ENCODE measurements at regions not wholly inside any gene's neighbourhood (a gene's known extent, or its start where the extent isn't known, plus 50 kb on each side); places are given as distances from the start of the nearest gene placed in this dataset.

DNA sequence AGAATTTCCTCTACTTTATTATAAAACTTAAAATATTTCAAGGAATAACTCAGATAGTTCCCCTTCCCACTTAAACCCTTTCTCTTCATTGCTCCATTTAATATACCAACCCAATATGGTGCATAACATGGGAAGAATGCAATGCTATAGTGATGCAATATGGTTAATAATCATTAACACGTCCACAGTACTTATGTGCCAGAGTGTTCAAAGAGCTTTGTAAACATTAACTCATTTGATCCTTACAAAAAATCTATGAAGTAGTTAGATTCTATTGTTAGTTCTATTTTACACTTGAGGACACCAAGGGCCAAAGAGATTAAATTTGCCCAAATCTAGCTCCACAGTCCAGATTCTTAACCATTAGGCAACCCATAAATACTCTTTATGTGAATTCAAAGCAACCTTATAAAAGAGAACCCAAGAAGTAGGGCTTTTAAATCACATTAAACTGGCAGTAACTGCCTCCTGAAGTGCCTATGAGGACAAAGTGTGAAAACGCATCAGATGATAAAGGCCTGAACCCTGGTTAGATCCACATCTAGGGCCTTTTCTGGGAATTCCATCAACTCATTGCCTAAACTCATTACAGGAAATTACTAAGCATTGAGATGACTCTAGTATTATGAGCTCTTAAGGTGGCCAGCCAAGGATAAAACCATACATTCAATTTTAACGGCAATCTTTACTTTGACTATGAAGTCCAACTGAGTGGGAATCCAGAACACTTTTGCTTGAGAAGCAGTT lies 94.3 kb downstream of the AREG start:
- WGBS, 2 donors, result 53 to 57% methylated on average over 3 of the region's 3 CpGs
- H3K9me3 ChIP-seq, result no peaks in the 10 kb centered on the region
- intact Hi-C loops (cut with DNase I), result loop anchor here (10.0 kb wide), 1 partner anchor 164 kb away; no protein-coding TSS in a partner anchor
- no peaks in the 10 kb centered on the region for H3K36me3 ChIP-seq
- no peak for TF ChIP-seq POLR2A (IDR thresholded peaks at IDR 0.05)
- TF ChIP-seq, protein P1, sequence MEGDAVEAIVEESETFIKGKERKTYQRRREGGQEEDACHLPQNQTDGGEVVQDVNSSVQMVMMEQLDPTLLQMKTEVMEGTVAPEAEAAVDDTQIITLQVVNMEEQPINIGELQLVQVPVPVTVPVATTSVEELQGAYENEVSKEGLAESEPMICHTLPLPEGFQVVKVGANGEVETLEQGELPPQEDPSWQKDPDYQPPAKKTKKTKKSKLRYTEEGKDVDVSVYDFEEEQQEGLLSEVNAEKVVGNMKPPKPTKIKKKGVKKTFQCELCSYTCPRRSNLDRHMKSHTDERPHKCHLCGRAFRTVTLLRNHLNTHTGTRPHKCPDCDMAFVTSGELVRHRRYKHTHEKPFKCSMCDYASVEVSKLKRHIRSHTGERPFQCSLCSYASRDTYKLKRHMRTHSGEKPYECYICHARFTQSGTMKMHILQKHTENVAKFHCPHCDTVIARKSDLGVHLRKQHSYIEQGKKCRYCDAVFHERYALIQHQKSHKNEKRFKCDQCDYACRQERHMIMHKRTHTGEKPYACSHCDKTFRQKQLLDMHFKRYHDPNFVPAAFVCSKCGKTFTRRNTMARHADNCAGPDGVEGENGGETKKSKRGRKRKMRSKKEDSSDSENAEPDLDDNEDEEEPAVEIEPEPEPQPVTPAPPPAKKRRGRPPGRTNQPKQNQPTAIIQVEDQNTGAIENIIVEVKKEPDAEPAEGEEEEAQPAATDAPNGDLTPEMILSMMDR (IDR thresholded peaks at IDR 0.05), result no peak
- H3K27ac ChIP-seq, result no peak overlapping the region
- H3K4me3 ChIP-seq, result no peak overlapping the region
- no peak for DNase-seq
- H3K4me1 ChIP-seq, result peaks cover 0 to 15% (median 0%) of the 10 kb centered on the region in 3 donors
- no peaks in the 10 kb centered on the region for H3K27me3 ChIP-seq

GRCh38 chr4:74540193-74540592 lies 95.3 kb downstream of the AREG start:
- Histone ChIP-seq H3K36me3 (no peaks in the 10 kb centered on the region), H3K4me3 (no peak overlapping the region), H3K4me1 (peaks cover 0 to 25% (median 0%) of the 10 kb centered on the region in 3 donors), H3K27me3 (no peaks in the 10 kb centered on the region), H3K9me3 (no peaks in the 10 kb centered on the region), H3K27ac (no peak overlapping the region)
- no peak for TF ChIP-seq POLR2A (IDR thresholded peaks at IDR 0.05)
- TF ChIP-seq, protein P1 (IDR thresholded peaks at IDR 0.05), result no peak
- DNase-seq, result no peak
- intact Hi-C loops (cut with DNase I), result no loop called here
- 5 to 18% methylated on average over 1 of the region's 1 CpG for WGBS, 2 donors

- Histone ChIP-seq H3K27ac (no peak overlapping the region), H3K4me1 (peaks cover 0 to 38% (median 6%) of the 10 kb centered on the region in 3 donors), H3K36me3 (no peaks in the 10 kb centered on the region), H3K9me3 (no peaks in the 10 kb centered on the region), H3K4me3 (no peak overlapping the region), H3K27me3 (no peaks in the 10 kb centered on the region)
- 73 to 90% methylated on average over 9 of the region's 9 CpGs for WGBS, 2 donors
- TF ChIP-seq POLR2A (IDR thresholded peaks at IDR 0.05), result no peak
- TF ChIP-seq, protein P1 (IDR thresholded peaks at IDR 0.05), result no peak
- DNase-seq, result no peak
- intact Hi-C loops (cut with DNase I), result no loop called here
These were observed 96.7 kb downstream of the AREG start for GRCh38 chr4:74541667-74542066.

DNA sequence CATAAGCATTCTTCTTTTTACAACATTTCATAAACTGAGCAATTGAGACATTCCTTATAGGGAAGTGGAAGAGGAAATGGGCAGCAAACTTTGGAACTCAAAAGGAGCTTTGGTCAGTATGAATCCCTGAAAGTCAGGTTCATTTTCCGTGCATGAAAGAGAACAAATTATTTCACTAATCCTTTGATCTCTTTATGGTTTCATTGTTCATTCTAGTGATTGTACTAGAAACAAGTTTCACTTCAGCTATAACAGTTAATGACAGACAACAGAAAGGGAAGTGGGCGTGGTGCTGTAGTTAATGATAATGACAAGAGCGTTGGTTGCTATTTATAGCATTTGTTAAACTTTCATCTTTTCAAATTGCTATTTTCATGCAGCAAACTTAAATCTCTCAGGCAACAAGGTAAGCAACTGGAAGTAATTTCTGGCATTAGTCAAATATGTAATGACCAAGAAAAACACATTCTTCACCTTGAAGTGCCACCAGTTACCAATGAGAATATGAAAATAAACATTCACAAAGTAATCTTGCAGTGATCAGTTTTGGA lies 98.4 kb downstream of the AREG start:
- Histone ChIP-seq H3K4me1 (peaks cover 0 to 39% (median 6%) of the 10 kb centered on the region in 3 donors), H3K27ac (peak overlapping the region in 2 of 4 donors; percentile 6 to 18), H3K9me3 (no peaks in the 10 kb centered on the region), H3K4me3 (no peak overlapping the region), H3K27me3 (no peaks in the 10 kb centered on the region), H3K36me3 (no peaks in the 10 kb centered on the region)
- no peak for TF ChIP-seq POLR2A (IDR thresholded peaks at IDR 0.05)
- TF ChIP-seq, protein P1 (IDR thresholded peaks at IDR 0.05), result no peak
- intact Hi-C loops (cut with DNase I), result no loop called here
- WGBS, 2 donors, result 14 to 24% methylated on average over 3 of the region's 3 CpGs
- DNase-seq, result no peak

GRCh38 chr4:74543983-74544382 lies 99.0 kb downstream of the AREG start:
- peaks cover 0 to 39% (median 6%) of the 10 kb centered on the region in 3 donors for H3K4me1 ChIP-seq
- H3K27me3 ChIP-seq, result no peaks in the 10 kb centered on the region
- no peak overlapping the region for H3K4me3 ChIP-seq
- TF ChIP-seq POLR2A (IDR thresholded peaks at IDR 0.05), result no peak
- TF ChIP-seq, protein P1 (IDR thresholded peaks at IDR 0.05), result no peak
- no peaks in the 10 kb centered on the region for H3K9me3 ChIP-seq
- H3K27ac ChIP-seq, result peak overlapping the region in 1 of 4 donors; percentile 18
- intact Hi-C loops (cut with DNase I), result no loop called here
- 54 to 66% methylated on average over 2 of the region's 2 CpGs for WGBS, 2 donors
- DNase-seq, result no peak
- H3K36me3 ChIP-seq, result no peaks in the 10 kb centered on the region
